ENCODE measurements at regions not wholly inside any gene's neighbourhood (a gene's known extent, or its start where the extent isn't known, plus 50 kb on each side); places are given as distances from the start of the nearest gene placed in this dataset.

- Histone ChIP-seq H3K4me3 (no peak overlapping the region), H4K20me1 (no peaks in the 10 kb centered on the region), H3K4me1 (no peaks in the 10 kb centered on the region), H3K36me3 (no peaks in the 10 kb centered on the region), H3K9me3 (replicated peaks in 1 of 11) (no peaks in the 10 kb centered on the region), H3K27me3 (no peaks in the 10 kb centered on the region), H3K4me2 (no peak overlapping the region), H3K27ac (no peak overlapping the region), H3K9ac (no peak overlapping the region)
- TF ChIP-seq Cebpa-rat (IDR thresholded peaks at IDR 0.05) = no peak
Measured at GRCh38 chr13:84332346-84332745, 450.1 kb upstream of the SLITRK1 start.

GRCh38 chr13:84315527-84315926 lies 433.3 kb upstream of the SLITRK1 start:
- TF ChIP-seq Cebpa-rat (IDR thresholded peaks at IDR 0.05) = no peak
- Histone ChIP-seq H3K4me1 (no peaks in the 10 kb centered on the region), H3K36me3 (no peaks in the 10 kb centered on the region), H3K27me3 (no peaks in the 10 kb centered on the region), H3K4me2 (no peak overlapping the region), H3K9ac (no peak overlapping the region), H3K27ac (no peak overlapping the region), H4K20me1 (no peaks in the 10 kb centered on the region), H3K9me3 (replicated peaks in 1 of 11) (no peaks in the 10 kb centered on the region), H3K4me3 (no peak overlapping the region)

GRCh38 chr13:84303035-84303434 lies 420.8 kb upstream of the SLITRK1 start:
- H3K36me3 ChIP-seq = no peaks in the 10 kb centered on the region
- no peaks in the 10 kb centered on the region; a peak in 1 of 22 replicates for H3K9me3 ChIP-seq (replicated peaks in 1 of 11)
- TF ChIP-seq Cebpa-rat (IDR thresholded peaks at IDR 0.05) = no peak
- H3K9ac ChIP-seq = no peak overlapping the region
- no peak overlapping the region for H3K4me2 ChIP-seq
- H3K4me3 ChIP-seq = no peak overlapping the region
- no peak overlapping the region for H3K27ac ChIP-seq
- H4K20me1 ChIP-seq = no peaks in the 10 kb centered on the region
- H3K27me3 ChIP-seq = no peaks in the 10 kb centered on the region
- no peaks in the 10 kb centered on the region for H3K4me1 ChIP-seq

GRCh38 chr13:84297251-84297650 lies 415.0 kb upstream of the SLITRK1 start:
- Histone ChIP-seq H3K27me3 (no peaks in the 10 kb centered on the region), H4K20me1 (no peaks in the 10 kb centered on the region), H3K4me1 (no peaks in the 10 kb centered on the region), H3K4me3 (no peak overlapping the region), H3K36me3 (no peaks in the 10 kb centered on the region), H3K9me3 (replicated peaks in 1 of 11) (no peaks in the 10 kb centered on the region; a peak in 1 of 22 replicates), H3K9ac (no peak overlapping the region), H3K27ac (no peak overlapping the region), H3K4me2 (no peak overlapping the region)
- TF ChIP-seq Cebpa-rat (IDR thresholded peaks at IDR 0.05) = no peak

- Histone ChIP-seq H3K4me1 (no peaks in the 10 kb centered on the region), H3K36me3 (no peaks in the 10 kb centered on the region), H3K9ac (no peak overlapping the region), H3K4me2 (no peak overlapping the region), H3K27me3 (no peaks in the 10 kb centered on the region), H3K9me3 (replicated peaks in 1 of 11) (no peaks in the 10 kb centered on the region), H4K20me1 (no peaks in the 10 kb centered on the region), H3K4me3 (no peak overlapping the region), H3K27ac (no peak overlapping the region)
- TF ChIP-seq Cebpa-rat (IDR thresholded peaks at IDR 0.05) = no peak
Measured at GRCh38 chr13:84296401-84296800, 414.1 kb upstream of the SLITRK1 start.

GRCh38 chr13:84294576-84294975 lies 412.3 kb upstream of the SLITRK1 start:
- Histone ChIP-seq H3K27ac (no peak overlapping the region), H3K4me1 (no peaks in the 10 kb centered on the region), H3K27me3 (no peaks in the 10 kb centered on the region), H3K36me3 (no peaks in the 10 kb centered on the region), H3K9me3 (replicated peaks in 1 of 11) (no peaks in the 10 kb centered on the region), H3K4me2 (no peak overlapping the region), H4K20me1 (no peaks in the 10 kb centered on the region), H3K9ac (no peak overlapping the region), H3K4me3 (no peak overlapping the region)
- TF ChIP-seq Cebpa-rat (IDR thresholded peaks at IDR 0.05) = no peak

GRCh38 chr13:84290386-84290785 lies 408.1 kb upstream of the SLITRK1 start:
- H3K4me1 ChIP-seq = no peaks in the 10 kb centered on the region
- H3K9me3 ChIP-seq (replicated peaks in 1 of 11) = no peaks in the 10 kb centered on the region
- no peak overlapping the region for H3K4me3 ChIP-seq
- H3K4me2 ChIP-seq = no peak overlapping the region
- no peaks in the 10 kb centered on the region for H3K27me3 ChIP-seq
- H3K9ac ChIP-seq = no peak overlapping the region
- H3K36me3 ChIP-seq = no peaks in the 10 kb centered on the region
- H4K20me1 ChIP-seq = no peaks in the 10 kb centered on the region
- TF ChIP-seq Cebpa-rat (IDR thresholded peaks at IDR 0.05) = no peak
- no peak overlapping the region for H3K27ac ChIP-seq

GRCh38 chr13:84279166-84279565 lies 396.9 kb upstream of the SLITRK1 start:
- TF ChIP-seq Cebpa-rat (IDR thresholded peaks at IDR 0.05) = no peak
- Histone ChIP-seq H3K4me2 (no peak overlapping the region), H3K27me3 (no peaks in the 10 kb centered on the region), H3K27ac (no peak overlapping the region), H3K36me3 (no peaks in the 10 kb centered on the region), H3K9ac (no peak overlapping the region), H3K4me3 (no peak overlapping the region), H3K9me3 (replicated peaks in 1 of 11) (no peaks in the 10 kb centered on the region), H4K20me1 (no peaks in the 10 kb centered on the region), H3K4me1 (no peaks in the 10 kb centered on the region)

GRCh38 chr13:84272877-84273562 lies 390.7 kb upstream of the SLITRK1 start:
- no peak for TF ChIP-seq Cebpa-rat (IDR thresholded peaks at IDR 0.05)
- H3K27me3 ChIP-seq = no peaks in the 10 kb centered on the region
- H3K4me3 ChIP-seq = no peak overlapping the region
- no peaks in the 10 kb centered on the region for H4K20me1 ChIP-seq
- H3K4me1 ChIP-seq = no peaks in the 10 kb centered on the region
- no peak overlapping the region for H3K9ac ChIP-seq
- H3K9me3 ChIP-seq (replicated peaks in 1 of 11) = no peaks in the 10 kb centered on the region
- H3K27ac ChIP-seq = no peak overlapping the region
- no peak overlapping the region for H3K4me2 ChIP-seq
- no peaks in the 10 kb centered on the region for H3K36me3 ChIP-seq

- Histone ChIP-seq H3K9me3 (replicated peaks in 1 of 11) (no peaks in the 10 kb centered on the region), H3K36me3 (no peaks in the 10 kb centered on the region), H3K27me3 (no peaks in the 10 kb centered on the region), H4K20me1 (no peaks in the 10 kb centered on the region), H3K9ac (no peak overlapping the region), H3K4me2 (no peak overlapping the region), H3K4me1 (no peaks in the 10 kb centered on the region), H3K4me3 (no peak overlapping the region), H3K27ac (no peak overlapping the region)
- TF ChIP-seq Cebpa-rat (IDR thresholded peaks at IDR 0.05) = no peak
Measured at GRCh38 chr13:84265257-84265764, 383.0 kb upstream of the SLITRK1 start.

All from BLaER1 treated with 17β-estradiol and CSF1 and Interleukin-3, amounts not matched to agents 10 nM and 100 nM (cell line).